HG03521 (cell line): ENCODE measurements at regions not wholly inside any gene's neighbourhood (a gene's known extent, or its start where the extent isn't known, plus 50 kb on each side); places are given as distances from the start of the nearest gene placed in this dataset.

Experiments
- ATAC-seq: cut with Tn5 transposase; IDR thresholded peaks from one replicate; pipeline ENCODE4 v1.9.1; 2021; ENCODE audit warnings: mild to moderate bottlenecking, moderate library complexity; ENCODE audit not compliant: unreplicated experiment

GRCh38 chr1:239816081-239816782 lies 275.5 kb upstream of the FMN2 start:
- ATAC-seq = no peak

GRCh38 chr1:239817276-239817675 lies 274.4 kb upstream of the FMN2 start:
- no peak for ATAC-seq

DNA sequence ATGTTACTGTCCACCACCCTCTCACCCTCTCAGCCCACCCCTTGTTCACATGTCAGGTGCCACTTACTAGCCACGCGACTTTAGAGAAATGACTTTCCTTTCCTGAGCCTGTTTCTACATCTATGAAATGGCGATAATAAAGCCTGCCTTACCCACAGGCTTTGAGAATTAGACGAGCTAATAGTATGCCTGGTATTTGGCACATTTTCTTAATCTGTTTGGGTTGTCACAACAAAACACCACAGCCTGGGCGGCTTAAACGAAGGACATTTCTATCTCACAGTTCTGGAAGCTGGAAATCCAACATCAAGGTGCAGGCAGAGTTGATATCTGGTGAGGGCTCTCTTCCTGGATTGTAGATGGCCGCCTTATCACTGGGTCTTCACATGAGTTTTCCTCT lies 273.9 kb upstream of the FMN2 start:
- no peak for ATAC-seq

GRCh38 chr1:239819096-239819495 lies 272.6 kb upstream of the FMN2 start:
- ATAC-seq = no peak

DNA sequence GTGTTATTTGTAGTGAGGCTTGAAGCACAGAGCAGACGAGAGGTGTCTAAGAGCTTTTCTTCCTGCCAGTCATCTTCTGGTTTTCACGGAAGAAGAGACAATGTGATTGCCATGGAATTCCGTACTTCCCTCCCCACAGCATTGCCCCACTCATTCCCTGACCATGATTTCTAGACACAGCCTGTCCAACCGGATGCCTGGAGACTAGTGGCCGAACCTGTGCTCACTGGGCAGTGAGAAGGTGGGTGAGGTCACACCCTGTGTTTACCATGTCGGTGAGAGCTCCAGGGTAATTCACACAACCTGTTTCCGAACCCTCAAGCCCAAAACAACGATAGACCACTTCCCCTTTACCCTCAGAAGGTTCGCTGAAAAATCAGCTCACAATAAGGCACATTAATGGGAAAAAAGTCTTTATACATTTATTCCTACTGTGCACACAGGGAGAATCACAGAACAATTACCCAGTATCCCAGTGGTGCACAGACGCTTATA lies 271.9 kb upstream of the FMN2 start:
- no peak for ATAC-seq

DNA sequence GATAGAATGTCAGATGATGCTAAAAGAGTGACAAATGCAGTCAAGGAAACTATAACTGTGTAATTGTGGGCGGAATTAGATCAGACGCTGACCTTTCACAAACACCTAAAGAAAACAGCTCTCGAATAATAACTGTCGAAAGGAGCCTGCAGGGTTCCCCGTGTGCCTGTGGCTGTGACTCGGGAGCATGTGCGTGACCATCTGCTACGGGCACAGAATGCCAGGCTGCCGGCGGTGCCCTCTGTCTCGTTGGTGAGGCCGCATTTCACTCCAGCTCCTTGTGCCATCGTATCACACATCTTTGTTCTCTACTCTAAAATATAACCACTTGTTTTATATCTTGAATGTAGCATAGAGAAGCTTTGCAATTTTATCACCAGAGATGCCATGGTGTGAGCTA lies 267.8 kb upstream of the FMN2 start:
- ATAC-seq = no peak

- no peak for ATAC-seq
These were observed 265.5 kb upstream of the FMN2 start for GRCh38 chr1:239826211-239826610.

GRCh38 chr1:239826736-239827135 lies 264.9 kb upstream of the FMN2 start:
- ATAC-seq = no peak

- ATAC-seq = no peak
These were observed 262.1 kb upstream of the FMN2 start for GRCh38 chr1:239829535-239829934.

DNA sequence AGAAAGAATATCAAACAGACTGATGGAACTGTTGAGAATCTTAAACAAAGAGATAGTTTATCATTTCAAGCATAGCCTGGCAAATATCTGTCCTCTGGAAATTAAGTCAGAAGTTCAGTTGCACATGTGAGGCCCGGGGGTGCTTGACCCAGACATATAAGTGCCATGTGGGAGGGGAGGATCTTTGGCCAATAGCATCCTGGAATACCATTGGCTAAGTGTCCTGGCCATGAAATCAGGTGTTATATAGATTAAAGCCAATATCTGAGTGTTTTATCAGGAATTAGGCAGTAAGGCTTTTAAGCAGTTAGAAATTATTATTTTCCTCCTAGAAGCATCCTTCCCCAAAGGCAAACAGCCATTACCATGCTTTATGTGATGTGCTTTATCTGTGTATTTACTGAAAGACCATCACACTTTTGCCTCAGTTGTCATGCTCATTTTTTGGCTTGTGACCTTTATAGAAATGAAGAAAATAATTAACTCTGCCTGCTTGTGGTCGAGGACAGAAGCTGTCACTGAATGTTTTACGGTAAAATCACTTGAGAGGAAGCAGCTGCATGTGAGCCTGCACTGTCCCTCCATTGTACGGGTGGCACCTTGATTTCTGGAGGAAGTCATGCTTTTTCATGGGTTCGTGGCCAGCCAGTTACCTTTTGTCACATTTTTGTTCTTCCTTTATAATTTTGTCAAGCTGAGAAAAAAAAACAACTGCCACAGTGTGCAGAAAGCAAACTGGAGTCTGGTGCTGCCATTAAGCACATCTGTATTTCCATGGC lies 259.9 kb upstream of the FMN2 start:
- no peak for ATAC-seq

GRCh38 chr1:239833723-239834122 lies 258.0 kb upstream of the FMN2 start:
- ATAC-seq = no peak

DNA sequence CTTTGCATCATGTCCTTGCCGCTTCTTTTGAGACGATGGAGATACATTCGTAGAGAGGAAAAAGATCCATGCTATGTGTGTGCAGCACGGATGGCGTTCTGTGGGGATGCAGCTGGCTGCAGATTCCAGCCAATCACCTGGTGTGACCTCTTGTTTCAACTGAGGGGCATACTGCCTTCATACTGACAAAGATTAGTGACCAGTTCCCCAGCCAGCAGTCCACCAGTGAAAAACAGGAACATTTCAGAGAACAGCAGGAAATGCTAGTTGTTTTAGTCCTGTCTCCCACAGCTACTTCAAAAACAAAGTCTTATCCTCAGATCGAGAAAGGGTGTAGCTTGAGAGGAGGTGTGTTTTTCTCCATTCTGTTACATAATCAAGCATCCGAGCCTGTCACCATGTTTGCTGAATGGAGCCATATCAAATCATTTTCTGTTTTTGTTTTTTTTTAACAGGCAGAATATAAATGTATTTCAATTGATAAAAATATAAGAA lies 255.7 kb upstream of the FMN2 start:
- no peak for ATAC-seq

DNA sequence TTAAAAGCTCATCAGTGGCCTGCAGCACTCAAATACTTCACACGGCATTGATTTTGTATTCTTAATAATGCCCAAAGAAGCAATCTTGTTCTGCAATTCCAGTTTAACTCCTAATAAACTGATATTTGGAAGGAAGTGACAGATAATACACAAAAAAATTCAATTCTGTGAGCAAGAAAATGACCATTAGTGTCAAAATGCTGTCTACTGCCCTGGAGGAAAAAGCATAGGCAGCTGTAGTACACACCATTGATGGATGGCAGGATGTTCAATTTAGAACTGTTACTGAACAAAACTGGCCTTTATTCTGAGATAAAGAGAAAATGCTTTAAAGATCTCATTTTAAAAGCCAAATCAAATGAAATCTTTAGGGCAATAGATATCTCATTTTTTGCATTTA lies 251.3 kb upstream of the FMN2 start:
- no peak for ATAC-seq

DNA sequence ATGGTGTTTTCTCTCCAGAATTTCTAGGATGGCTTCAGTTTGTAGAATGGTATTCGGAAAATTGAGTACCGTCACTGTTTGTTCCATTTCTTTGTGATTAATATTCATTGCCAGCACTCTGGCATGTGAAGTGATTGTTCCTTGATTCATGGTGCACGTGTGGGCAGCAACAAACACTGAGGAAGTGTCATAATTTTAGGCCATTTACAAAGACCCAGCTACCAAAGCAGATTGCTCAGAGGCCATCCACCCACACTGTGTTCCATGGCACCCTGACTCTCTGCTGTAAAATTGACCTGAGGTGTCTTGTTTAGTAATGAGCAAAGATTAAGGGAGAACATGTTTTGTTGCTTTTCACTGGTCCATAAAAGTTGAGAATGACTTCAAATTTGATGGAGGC lies 250.9 kb upstream of the FMN2 start:
- no peak for ATAC-seq

DNA sequence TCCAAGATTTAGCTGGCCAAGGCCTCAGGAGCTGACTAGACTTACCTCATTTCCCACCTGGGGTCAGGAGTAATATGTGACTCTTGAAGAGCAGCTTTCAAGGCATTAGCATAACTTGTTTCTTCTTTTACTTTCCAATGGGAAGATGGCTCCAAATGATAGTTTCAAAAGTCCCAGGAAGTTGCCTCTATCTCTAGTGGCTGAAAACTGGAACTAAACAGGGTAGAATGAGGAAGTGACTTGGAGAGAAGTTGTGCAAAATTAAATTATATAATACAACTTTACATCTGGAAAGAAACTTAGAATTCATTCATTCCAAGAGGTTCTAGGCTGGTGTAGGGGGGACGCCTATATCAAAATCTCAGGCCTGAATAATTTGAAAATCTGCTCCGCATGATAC lies 250.1 kb upstream of the FMN2 start:
- ATAC-seq = no peak

DNA sequence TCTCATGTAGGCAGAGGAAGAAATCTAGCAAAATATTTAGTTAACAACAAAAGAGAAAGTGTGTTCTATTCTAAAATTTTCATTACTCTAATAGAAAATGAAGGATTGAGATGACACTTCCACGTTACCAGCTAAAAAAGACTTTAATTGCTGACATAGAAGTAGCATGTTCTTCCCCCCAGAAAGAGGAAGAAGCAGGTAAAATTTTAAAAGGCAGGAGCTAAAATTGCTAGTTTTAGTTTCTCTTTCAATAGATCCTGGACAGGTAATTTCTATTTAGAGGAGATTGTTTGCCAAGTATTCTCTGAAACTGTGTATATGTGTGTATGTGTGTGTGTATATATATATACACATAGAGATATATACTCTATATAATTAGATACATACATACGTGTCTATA lies 248.1 kb upstream of the FMN2 start:
- ATAC-seq = no peak

GRCh38 chr1:239844833-239845232 lies 246.8 kb upstream of the FMN2 start:
- ATAC-seq = no peak

DNA sequence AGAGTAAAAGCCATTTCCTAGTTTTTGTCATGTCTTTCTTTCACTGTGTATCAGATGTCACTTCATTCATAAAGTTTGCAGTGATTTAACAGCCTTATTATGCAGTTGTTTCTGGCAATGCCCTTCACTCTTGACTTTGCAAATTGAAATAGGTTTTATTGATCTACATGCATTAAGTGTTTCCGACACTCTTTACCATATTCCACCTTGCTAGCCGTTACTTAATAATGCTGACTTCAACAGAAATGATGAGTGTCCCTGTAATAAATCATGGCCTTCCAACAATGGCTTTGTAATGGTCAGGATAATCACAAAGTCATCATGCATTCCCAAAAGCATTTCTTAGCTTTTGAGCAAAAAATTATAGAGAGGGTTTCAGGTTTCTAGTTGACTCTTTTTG lies 236.8 kb upstream of the FMN2 start:
- no peak for ATAC-seq

GRCh38 chr1:239856067-239856466 lies 235.6 kb upstream of the FMN2 start:
- ATAC-seq = no peak

DNA sequence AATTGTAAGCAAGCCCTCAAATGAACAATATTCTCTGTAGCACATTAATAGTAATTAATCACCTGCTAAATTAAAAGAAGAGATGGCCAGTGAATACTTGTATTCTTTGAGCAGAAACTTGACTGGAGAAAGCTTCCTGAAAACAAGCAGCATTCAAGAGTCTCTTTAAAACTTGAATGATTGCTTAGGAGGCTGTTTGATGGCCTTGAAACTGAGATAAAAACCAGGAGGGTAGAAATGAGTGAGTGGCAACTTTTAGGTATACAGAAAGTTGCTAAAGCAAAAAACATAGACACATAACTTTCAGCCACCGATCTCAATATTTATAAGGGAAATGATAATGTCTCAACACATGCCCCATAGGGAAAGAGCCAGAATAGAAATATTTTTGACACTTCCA lies 234.8 kb upstream of the FMN2 start:
- no peak for ATAC-seq

GRCh38 chr1:239858057-239858456 lies 233.6 kb upstream of the FMN2 start:
- ATAC-seq = no peak

DNA sequence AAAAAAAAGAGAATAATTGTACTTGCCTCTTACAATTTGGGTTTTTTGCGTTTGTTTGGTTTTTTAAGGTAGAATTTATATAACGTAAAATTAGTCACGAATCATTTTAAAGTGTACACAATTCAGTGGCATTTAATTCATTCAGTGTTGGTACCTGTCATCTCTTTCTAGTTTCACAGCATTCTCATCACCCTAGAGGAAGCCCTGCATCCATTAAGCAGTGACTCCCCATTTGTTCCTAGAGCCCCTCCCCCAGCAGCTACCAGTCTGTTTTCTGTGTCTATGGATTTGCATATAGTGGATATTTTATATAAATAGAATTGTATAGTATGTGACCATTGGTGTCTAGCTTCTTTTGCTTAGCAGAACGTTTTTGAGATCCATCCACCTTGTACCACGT lies 233.2 kb upstream of the FMN2 start:
- no peak for ATAC-seq
